ENCODE measurements at regions not wholly inside any gene's neighbourhood (a gene's known extent, or its start where the extent isn't known, plus 50 kb on each side); places are given as distances from the start of the nearest gene placed in this dataset.

DNA sequence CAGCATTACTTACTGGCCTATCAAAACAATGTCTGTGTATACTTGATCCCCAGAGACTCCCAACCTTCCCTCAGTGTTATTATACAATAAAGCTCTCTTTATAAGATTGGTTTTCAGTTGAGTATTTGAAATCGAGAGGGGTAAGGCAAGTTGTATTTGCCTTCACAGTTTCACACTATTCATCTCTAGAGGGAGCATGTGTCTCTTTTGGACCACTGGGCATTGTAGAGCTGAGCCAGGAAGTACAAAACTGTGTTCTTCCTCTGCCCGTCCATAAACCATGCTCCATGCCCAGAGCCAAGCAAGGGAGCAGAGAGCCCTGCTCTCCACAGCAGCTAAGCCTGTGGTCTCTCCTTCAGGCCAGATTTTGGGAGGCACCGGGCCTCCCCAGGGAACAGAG lies 61.5 kb upstream of the HHIP start (continued):
- TF ChIP-seq, protein P1, sequence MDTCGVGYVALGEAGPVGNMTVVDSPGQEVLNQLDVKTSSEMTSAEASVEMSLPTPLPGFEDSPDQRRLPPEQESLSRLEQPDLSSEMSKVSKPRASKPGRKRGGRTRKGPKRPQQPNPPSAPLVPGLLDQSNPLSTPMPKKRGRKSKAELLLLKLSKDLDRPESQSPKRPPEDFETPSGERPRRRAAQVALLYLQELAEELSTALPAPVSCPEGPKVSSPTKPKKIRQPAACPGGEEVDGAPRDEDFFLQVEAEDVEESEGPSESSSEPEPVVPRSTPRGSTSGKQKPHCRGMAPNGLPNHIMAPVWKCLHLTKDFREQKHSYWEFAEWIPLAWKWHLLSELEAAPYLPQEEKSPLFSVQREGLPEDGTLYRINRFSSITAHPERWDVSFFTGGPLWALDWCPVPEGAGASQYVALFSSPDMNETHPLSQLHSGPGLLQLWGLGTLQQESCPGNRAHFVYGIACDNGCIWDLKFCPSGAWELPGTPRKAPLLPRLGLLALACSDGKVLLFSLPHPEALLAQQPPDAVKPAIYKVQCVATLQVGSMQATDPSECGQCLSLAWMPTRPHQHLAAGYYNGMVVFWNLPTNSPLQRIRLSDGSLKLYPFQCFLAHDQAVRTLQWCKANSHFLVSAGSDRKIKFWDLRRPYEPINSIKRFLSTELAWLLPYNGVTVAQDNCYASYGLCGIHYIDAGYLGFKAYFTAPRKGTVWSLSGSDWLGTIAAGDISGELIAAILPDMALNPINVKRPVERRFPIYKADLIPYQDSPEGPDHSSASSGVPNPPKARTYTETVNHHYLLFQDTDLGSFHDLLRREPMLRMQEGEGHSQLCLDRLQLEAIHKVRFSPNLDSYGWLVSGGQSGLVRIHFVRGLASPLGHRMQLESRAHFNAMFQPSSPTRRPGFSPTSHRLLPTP (IDR thresholded peaks at IDR 0.05; ENCODE audit: borderline replicate concordance, extremely low read depth, insufficient read length) = no peak
- TF ChIP-seq PRPF4 (IDR thresholded peaks at IDR 0.05; ENCODE audit: insufficient read depth, low read depth, low read length, poor library complexity, severe bottlenecking) (no peak), SRSF9 (IDR thresholded peaks at IDR 0.05; ENCODE audit: borderline replicate concordance, low read depth, low read length) (no peak), ZNF354B (CRISPR knock-in tag; IDR thresholded peaks at IDR 0.05) (no peak), CCNT2 (IDR thresholded peaks at IDR 0.05; ENCODE audit: borderline replicate concordance, extremely low read depth, insufficient read length, low read depth, low read length) (no peak), NFRKB (IDR thresholded peaks at IDR 0.05; ENCODE audit: low read depth) (no peak)
- TF ChIP-seq, protein P2, sequence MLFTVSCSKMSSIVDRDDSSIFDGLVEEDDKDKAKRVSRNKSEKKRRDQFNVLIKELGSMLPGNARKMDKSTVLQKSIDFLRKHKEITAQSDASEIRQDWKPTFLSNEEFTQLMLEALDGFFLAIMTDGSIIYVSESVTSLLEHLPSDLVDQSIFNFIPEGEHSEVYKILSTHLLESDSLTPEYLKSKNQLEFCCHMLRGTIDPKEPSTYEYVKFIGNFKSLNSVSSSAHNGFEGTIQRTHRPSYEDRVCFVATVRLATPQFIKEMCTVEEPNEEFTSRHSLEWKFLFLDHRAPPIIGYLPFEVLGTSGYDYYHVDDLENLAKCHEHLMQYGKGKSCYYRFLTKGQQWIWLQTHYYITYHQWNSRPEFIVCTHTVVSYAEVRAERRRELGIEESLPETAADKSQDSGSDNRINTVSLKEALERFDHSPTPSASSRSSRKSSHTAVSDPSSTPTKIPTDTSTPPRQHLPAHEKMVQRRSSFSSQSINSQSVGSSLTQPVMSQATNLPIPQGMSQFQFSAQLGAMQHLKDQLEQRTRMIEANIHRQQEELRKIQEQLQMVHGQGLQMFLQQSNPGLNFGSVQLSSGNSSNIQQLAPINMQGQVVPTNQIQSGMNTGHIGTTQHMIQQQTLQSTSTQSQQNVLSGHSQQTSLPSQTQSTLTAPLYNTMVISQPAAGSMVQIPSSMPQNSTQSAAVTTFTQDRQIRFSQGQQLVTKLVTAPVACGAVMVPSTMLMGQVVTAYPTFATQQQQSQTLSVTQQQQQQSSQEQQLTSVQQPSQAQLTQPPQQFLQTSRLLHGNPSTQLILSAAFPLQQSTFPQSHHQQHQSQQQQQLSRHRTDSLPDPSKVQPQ (CRISPR knock-in tag; IDR thresholded peaks at IDR 0.05; ENCODE audit: borderline replicate concordance) = no peak
